ENCODE measurements at regions not wholly inside any gene's neighbourhood (a gene's known extent, or its start where the extent isn't known, plus 50 kb on each side); places are given as distances from the start of the nearest gene placed in this dataset.

DNA sequence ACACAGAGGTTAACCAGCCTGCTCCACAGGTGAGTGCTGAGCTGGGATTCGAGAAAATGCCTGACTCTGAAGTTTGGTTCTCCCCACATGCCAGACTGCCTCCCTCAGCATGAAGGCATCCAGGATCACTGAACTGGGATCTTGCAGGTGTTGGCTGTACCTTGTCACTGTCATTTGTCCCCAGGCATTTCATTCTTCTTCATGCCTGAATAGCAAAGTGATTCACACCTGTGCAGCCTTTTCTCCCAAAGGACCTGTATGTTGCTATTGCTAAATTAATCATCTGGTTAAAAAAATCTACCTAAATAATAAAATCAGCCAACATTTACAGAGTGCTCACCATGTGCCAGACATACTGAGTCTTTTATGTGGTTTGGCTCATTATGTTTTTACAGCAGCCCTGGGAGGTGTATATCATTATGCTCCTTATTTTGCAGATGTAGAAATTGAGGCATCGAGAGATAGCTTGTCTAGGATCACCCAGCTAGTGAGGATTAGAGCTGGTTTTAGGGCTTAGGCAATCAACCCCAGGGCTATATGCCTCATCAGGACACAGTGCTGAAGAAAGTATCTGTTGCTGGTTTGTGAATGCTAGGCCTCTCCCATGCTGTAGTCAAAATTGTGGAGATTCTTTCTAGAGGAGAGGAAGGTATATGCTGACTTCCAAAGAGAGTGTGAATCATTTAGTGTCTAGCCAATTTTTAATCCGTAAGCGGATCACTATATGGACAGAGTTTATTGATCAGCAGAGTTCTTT, 204.4 kb downstream of the HIPK3 start:
- no peak overlapping the region for H3K4me3 ChIP-seq
- TF ChIP-seq POLR2A (IDR thresholded peaks at IDR 0.05), result no peak
- TF ChIP-seq, protein P1, sequence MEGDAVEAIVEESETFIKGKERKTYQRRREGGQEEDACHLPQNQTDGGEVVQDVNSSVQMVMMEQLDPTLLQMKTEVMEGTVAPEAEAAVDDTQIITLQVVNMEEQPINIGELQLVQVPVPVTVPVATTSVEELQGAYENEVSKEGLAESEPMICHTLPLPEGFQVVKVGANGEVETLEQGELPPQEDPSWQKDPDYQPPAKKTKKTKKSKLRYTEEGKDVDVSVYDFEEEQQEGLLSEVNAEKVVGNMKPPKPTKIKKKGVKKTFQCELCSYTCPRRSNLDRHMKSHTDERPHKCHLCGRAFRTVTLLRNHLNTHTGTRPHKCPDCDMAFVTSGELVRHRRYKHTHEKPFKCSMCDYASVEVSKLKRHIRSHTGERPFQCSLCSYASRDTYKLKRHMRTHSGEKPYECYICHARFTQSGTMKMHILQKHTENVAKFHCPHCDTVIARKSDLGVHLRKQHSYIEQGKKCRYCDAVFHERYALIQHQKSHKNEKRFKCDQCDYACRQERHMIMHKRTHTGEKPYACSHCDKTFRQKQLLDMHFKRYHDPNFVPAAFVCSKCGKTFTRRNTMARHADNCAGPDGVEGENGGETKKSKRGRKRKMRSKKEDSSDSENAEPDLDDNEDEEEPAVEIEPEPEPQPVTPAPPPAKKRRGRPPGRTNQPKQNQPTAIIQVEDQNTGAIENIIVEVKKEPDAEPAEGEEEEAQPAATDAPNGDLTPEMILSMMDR (IDR thresholded peaks at IDR 0.05 in 8 of 11, conservative IDR thresholded peaks at IDR 0.05 in 3 of 11), result no peak
- no peak for TF ChIP-seq POLR2AphosphoS5 (IDR thresholded peaks at IDR 0.05)
- H3K27me3 ChIP-seq (replicated peaks in 1 of 7), result peaks cover 0 to 8% (median 0%) of the 10 kb centered on the region in 7 donors
- WGBS, 5 donors, result 79 to 87% (median 84%) methylated on average over 4 of the region's 4 CpGs
- DNase-seq, result no peak
- intact Hi-C loops (cut with DNase I; ENCODE audit: low total_unique reads), result no loop called here
- H3K27ac ChIP-seq, result no peak overlapping the region
- no peaks in the 10 kb centered on the region for H3K4me1 ChIP-seq
- H3K9me3 ChIP-seq, result no peaks in the 10 kb centered on the region
- H3K36me3 ChIP-seq, result no peaks in the 10 kb centered on the region

DNA sequence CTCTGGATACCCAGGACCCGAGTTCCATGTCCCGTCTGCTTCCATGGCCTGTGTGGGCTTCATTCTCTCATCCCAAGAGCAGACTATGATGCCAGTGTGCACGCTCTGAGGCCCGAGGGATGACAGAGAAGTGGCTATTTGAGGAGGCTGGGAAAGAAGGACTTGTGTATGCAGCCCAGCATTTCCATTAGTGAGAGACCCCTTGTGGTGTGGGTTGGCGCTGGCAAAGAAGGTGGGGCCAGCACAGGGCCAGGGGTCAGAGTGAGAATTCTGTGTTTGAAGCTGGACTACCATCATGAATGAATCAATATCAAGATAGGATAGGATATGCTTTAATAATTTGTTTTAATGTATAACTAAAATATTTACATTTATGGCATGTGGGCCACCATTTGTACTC, 200.8 kb downstream of the HIPK3 start:
- intact Hi-C loops (cut with DNase I; ENCODE audit: low total_unique reads), result no loop called here

DNA sequence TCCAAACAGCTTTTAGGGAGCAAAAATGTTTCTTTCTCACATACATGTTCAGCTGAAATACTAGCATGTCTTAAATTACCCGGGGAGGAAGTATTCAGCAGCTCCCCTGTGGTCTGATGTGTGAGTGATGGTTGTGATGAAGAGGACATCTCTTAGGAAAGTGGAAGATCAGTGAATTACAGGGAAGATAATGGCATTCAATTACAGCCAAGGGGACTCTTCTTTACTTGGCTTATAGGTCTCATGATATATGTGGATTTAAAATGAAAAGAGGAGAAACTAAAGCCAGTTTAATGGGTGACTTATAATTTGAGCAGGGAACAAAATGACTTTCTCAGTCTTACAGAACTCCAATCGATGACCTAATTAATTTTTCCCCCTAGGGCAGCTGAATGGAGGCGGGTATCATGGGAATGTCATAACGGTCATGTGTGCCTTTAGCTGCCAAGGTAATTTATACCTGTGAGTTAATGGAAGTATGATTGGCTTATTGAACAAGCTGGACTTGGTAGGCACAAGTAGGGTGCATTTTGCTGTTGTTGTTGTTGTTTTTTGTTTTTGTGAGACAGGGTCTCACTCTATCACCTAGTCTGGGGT, 198.8 kb downstream of the HIPK3 start:
- no peak overlapping the region for H3K4me3 ChIP-seq
- no peaks in the 10 kb centered on the region for H3K36me3 ChIP-seq
- no peak overlapping the region for H3K27ac ChIP-seq
- peaks cover 0 to 17% (median 2%) of the 10 kb centered on the region in 7 donors for H3K27me3 ChIP-seq (replicated peaks in 1 of 7)
- H3K4me1 ChIP-seq, result no peaks in the 10 kb centered on the region
- TF ChIP-seq, protein P1 (IDR thresholded peaks at IDR 0.05 in 8 of 11, conservative IDR thresholded peaks at IDR 0.05 in 3 of 11), result no peak
- no peak for TF ChIP-seq POLR2AphosphoS5 (IDR thresholded peaks at IDR 0.05)
- no peak for TF ChIP-seq POLR2A (IDR thresholded peaks at IDR 0.05)
- no peaks in the 10 kb centered on the region for H3K9me3 ChIP-seq
- WGBS, 5 donors, result 80 to 90% (median 87%) methylated on average over 4 of the region's 4 CpGs
- intact Hi-C loops (cut with DNase I; ENCODE audit: low total_unique reads), result no loop called here
- DNase-seq, result no peak

More for the DNA sequence above, 200.8 kb downstream of the HIPK3 start:
- no peaks in the 10 kb centered on the region for H3K36me3 ChIP-seq
- TF ChIP-seq POLR2A (IDR thresholded peaks at IDR 0.05), result no peak
- no peak for TF ChIP-seq POLR2AphosphoS5 (IDR thresholded peaks at IDR 0.05)
- TF ChIP-seq, protein P1 (IDR thresholded peaks at IDR 0.05 in 8 of 11, conservative IDR thresholded peaks at IDR 0.05 in 3 of 11), result no peak
- H3K9me3 ChIP-seq, result no peaks in the 10 kb centered on the region
- no peaks in the 10 kb centered on the region for H3K4me1 ChIP-seq
- H3K27ac ChIP-seq, result no peak overlapping the region
- WGBS, 5 donors, result 91 to 97% (median 93%) methylated on average over 5 of the region's 5 CpGs
- peaks cover 0 to 7% (median 0%) of the 10 kb centered on the region in 7 donors for H3K27me3 ChIP-seq (replicated peaks in 1 of 7)
- DNase-seq, result no peak
- no peak overlapping the region for H3K4me3 ChIP-seq

DNA sequence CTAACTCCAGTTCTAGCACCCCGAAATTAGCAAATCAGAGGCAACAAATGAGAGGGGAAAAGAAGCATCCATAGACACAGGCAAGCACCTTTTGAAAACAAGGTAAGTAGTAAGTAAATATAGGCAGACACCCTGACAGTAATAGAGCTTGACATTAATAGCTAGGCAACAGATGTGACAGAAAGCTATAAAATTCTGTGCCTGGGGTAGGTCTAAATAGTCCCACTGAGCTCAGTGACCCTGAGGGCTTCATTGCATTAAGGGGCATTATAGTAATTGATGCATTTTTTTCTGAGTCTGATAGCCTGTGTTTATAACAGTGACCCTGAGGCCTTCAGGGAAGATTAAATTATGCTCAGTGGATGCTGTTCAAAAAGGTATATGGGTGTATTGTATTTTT, 197.1 kb downstream of the HIPK3 start:
- no peaks in the 10 kb centered on the region for H3K9me3 ChIP-seq
- WGBS, 5 donors, result 29 to 86% (median 76%) methylated on average over 1 of the region's 1 CpG
- H3K36me3 ChIP-seq, result no peaks in the 10 kb centered on the region
- H3K4me3 ChIP-seq, result no peak overlapping the region
- intact Hi-C loops (cut with DNase I; ENCODE audit: low total_unique reads), result no loop called here
- TF ChIP-seq POLR2A (IDR thresholded peaks at IDR 0.05), result no peak
- TF ChIP-seq POLR2AphosphoS5 (IDR thresholded peaks at IDR 0.05), result no peak
- TF ChIP-seq, protein P1 (IDR thresholded peaks at IDR 0.05 in 8 of 11, conservative IDR thresholded peaks at IDR 0.05 in 3 of 11), result no peak
- peaks cover 0 to 34% (median 4%) of the 10 kb centered on the region in 7 donors for H3K27me3 ChIP-seq (replicated peaks in 1 of 7)
- no peaks in the 10 kb centered on the region for H3K4me1 ChIP-seq
- H3K27ac ChIP-seq, result no peak overlapping the region
- no peak for DNase-seq

Measured in spleen (tissue), 11 donors.